Caco-2 (cell line): ENCODE measurements at regions not wholly inside any gene's neighbourhood (a gene's known extent, or its start where the extent isn't known, plus 50 kb on each side); places are given as distances from the start of the nearest gene placed in this dataset.

Experiments
- BruUV-seq: library from RNA; stranded (reverse); fragments of 400-500 nt; replicated peaks from 2 replicates; lab custom pipeline; 2021; lab: Mats Ljungman, UMichigan
- CTCF ChIA-PET: fragments of 300-600 bp; sonication (Branson Sonifier 250); formaldehyde crosslinking; loops from one replicate; lab custom pipeline; 2022; ENCODE audit warnings: antibody characterized with exemption; lab: Charles Lee
- POLR2A ChIA-PET: fragments of 300-600 bp; sonication (Branson Sonifier 250); formaldehyde crosslinking; loops from one replicate; lab custom pipeline; 2022; ENCODE audit warnings: antibody characterized with exemption; lab: Charles Lee
- DNase-seq, 2 experiments: peaks; one replicate each; pipeline versions ENCODE4 v3.0.0 to v3.0.0-alpha.2; 2020 to 2022
- H3K27me3 ChIP-seq: replicated peaks from 2 replicates; pipeline ENCODE4 v1.6.0; 2011; ENCODE audit warnings: low read length; ENCODE audit not compliant: control insufficient read depth, insufficient read depth
- H3K36me3 ChIP-seq: 2 replicates; pipeline ENCODE4 v1.5.1; 2011; ENCODE audit warnings: low read length; ENCODE audit not compliant: control insufficient read depth, insufficient read depth
- H3K4me1 ChIP-seq: fragments of 250-450 bp; sonication (Bioruptor Pico); 2 replicates; pipeline ENCODE4 v1.5.1; 2020; ENCODE audit warnings: mild to moderate bottlenecking
- H3K4me3 ChIP-seq: 2 replicates; pipeline ENCODE4 v1.5.1; 2011; ENCODE audit warnings: low read depth, mild to moderate bottlenecking, control low read depth, low read length
- H3K9me3 ChIP-seq: fragments of 250-450 bp; sonication (Bioruptor Pico); 2 replicates; pipeline ENCODE4 v1.5.1; 2020; ENCODE audit warnings: mild to moderate bottlenecking, moderate library complexity
- H3K27ac Mint-ChIP-seq: one replicate; pipeline ENCODE4 v1.8.0; 2022; ENCODE audit warnings: mixed read lengths; ENCODE audit not compliant: unreplicated experiment
- H3K27me3 Mint-ChIP-seq: one replicate; pipeline ENCODE4 v1.8.0; 2022; ENCODE audit warnings: mixed read lengths; ENCODE audit not compliant: insufficient read depth, unreplicated experiment
- H3K36me3 Mint-ChIP-seq: one replicate; pipeline ENCODE4 v1.8.0; 2022; ENCODE audit warnings: mild to moderate bottlenecking, mixed read lengths; ENCODE audit not compliant: insufficient read depth, unreplicated experiment
- H3K4me1 Mint-ChIP-seq: one replicate; pipeline ENCODE4 v1.8.0; 2022; ENCODE audit warnings: low read depth, mixed read lengths; ENCODE audit not compliant: unreplicated experiment
- H3K4me3 Mint-ChIP-seq: one replicate; pipeline ENCODE4 v1.8.0; 2022; ENCODE audit warnings: mild to moderate bottlenecking, moderate library complexity, mixed read lengths; ENCODE audit not compliant: unreplicated experiment
- H3K9me3 Mint-ChIP-seq: one replicate; pipeline ENCODE4 v1.8.0; 2022; ENCODE audit warnings: mixed read lengths; ENCODE audit not compliant: unreplicated experiment
- intact Hi-C: fragments of 100-400 bp; cut with micrococcal nuclease; formaldehyde crosslinking; loops from one replicate; pipeline ENCODE4 v1.10.0; 2022; ENCODE audit not compliant: unreplicated experiment
- TF ChIP-seq, protein P1 (sequence below), 2 experiments: fragments of 200-600 bp in 1 of 2; IDR thresholded peaks; 1 replicate in 1 of 2; 2 replicates in 1 of 2; pipeline versions ENCODE4 v1.5.1 to v1.8.0; 2011 to 2022; ENCODE audit warnings: antibody characterized with exemption in 1 of 2, control low read depth in 1 of 2, inconsistent platforms in 1 of 2, low read depth in 1 of 2, low read length in 1 of 2, mild to moderate bottlenecking in 1 of 2, moderate library complexity in 1 of 2; ENCODE audit not compliant: insufficient read depth in 1 of 2, severe bottlenecking in 1 of 2, unreplicated experiment in 1 of 2

- intact Hi-C loops: no loop called here
- Mint-ChIP-seq H3K4me1 (peaks cover 30% of the 10 kb centered on the region), H3K27ac (no peak overlapping the region), H3K36me3 (peaks cover 12% of the 10 kb centered on the region), H3K9me3 (peaks cover 45% of the 10 kb centered on the region), H3K4me3 (no peak overlapping the region), H3K27me3 (no peaks in the 10 kb centered on the region)
- ChIA-PET POLR2A (no interaction called here), CTCF (no interaction called here)
- DNase-seq: no peak
- BruUV-seq: no TSS peak
- TF ChIP-seq, protein P1, sequence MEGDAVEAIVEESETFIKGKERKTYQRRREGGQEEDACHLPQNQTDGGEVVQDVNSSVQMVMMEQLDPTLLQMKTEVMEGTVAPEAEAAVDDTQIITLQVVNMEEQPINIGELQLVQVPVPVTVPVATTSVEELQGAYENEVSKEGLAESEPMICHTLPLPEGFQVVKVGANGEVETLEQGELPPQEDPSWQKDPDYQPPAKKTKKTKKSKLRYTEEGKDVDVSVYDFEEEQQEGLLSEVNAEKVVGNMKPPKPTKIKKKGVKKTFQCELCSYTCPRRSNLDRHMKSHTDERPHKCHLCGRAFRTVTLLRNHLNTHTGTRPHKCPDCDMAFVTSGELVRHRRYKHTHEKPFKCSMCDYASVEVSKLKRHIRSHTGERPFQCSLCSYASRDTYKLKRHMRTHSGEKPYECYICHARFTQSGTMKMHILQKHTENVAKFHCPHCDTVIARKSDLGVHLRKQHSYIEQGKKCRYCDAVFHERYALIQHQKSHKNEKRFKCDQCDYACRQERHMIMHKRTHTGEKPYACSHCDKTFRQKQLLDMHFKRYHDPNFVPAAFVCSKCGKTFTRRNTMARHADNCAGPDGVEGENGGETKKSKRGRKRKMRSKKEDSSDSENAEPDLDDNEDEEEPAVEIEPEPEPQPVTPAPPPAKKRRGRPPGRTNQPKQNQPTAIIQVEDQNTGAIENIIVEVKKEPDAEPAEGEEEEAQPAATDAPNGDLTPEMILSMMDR (IDR thresholded peaks at IDR 0.05; ENCODE audit: insufficient read depth in 1 of 2, low read depth in 1 of 2, low read length in 1 of 2, severe bottlenecking in 1 of 2, unreplicated experiment in 1 of 2): no peak
- Histone ChIP-seq H3K9me3 (peaks cover 15% of the 10 kb centered on the region; the same call in 1 of the 2 replicates), H3K4me1 (peaks cover 21% of the 10 kb centered on the region), H3K36me3 (no peaks in the 10 kb centered on the region), H3K27me3 (no peaks in the 10 kb centered on the region), H3K4me3 (no peak overlapping the region)
Observed at GRCh38 chr2:76170856-76171255, 460.1 kb upstream of the GCFC2 start.

- BruUV-seq: no TSS peak
- Histone ChIP-seq H3K4me3 (no peak overlapping the region), H3K27me3 (no peaks in the 10 kb centered on the region), H3K4me1 (peaks cover 21% of the 10 kb centered on the region), H3K9me3 (peaks cover 11% of the 10 kb centered on the region; the same call in 1 of the 2 replicates), H3K36me3 (no peaks in the 10 kb centered on the region)
- peaks cover 12% of the 10 kb centered on the region for H3K36me3 Mint-ChIP-seq
- H3K27me3 Mint-ChIP-seq: no peaks in the 10 kb centered on the region
- no peak for DNase-seq
- TF ChIP-seq, protein P1 (IDR thresholded peaks at IDR 0.05; ENCODE audit: insufficient read depth in 1 of 2, low read depth in 1 of 2, low read length in 1 of 2, severe bottlenecking in 1 of 2, unreplicated experiment in 1 of 2): no peak
- H3K4me1 Mint-ChIP-seq: peaks cover 30% of the 10 kb centered on the region
- no peak overlapping the region for H3K4me3 Mint-ChIP-seq
- POLR2A ChIA-PET: no interaction called here
- H3K27ac Mint-ChIP-seq: no peak overlapping the region
- H3K9me3 Mint-ChIP-seq: peaks cover 37% of the 10 kb centered on the region
- CTCF ChIA-PET: no interaction called here
- intact Hi-C loops: no loop called here
Observed at GRCh38 chr2:76170009-76170384, 459.3 kb upstream of the GCFC2 start.

GRCh38 chr2:76169276-76170008, 458.7 kb upstream of the GCFC2 start:
- Histone ChIP-seq H3K27me3 (no peaks in the 10 kb centered on the region), H3K9me3 (peaks cover 11% of the 10 kb centered on the region; the same call in 1 of the 2 replicates), H3K4me3 (no peak overlapping the region), H3K36me3 (no peaks in the 10 kb centered on the region), H3K4me1 (peaks cover 21% of the 10 kb centered on the region)
- TF ChIP-seq, protein P1 (IDR thresholded peaks at IDR 0.05; ENCODE audit: insufficient read depth in 1 of 2, low read depth in 1 of 2, low read length in 1 of 2, severe bottlenecking in 1 of 2, unreplicated experiment in 1 of 2): no peak
- BruUV-seq: no TSS peak
- CTCF ChIA-PET: no interaction called here
- Mint-ChIP-seq H3K9me3 (peaks cover 31% of the 10 kb centered on the region), H3K4me3 (no peak overlapping the region), H3K27me3 (no peaks in the 10 kb centered on the region), H3K27ac (no peak overlapping the region), H3K36me3 (peaks cover 9% of the 10 kb centered on the region), H3K4me1 (peaks cover 30% of the 10 kb centered on the region)
- no peak for DNase-seq
- intact Hi-C loops: no loop called here
- POLR2A ChIA-PET: no interaction called here
